GM23248 (cell line): ENCODE measurements at regions not wholly inside any gene's neighbourhood (a gene's known extent, or its start where the extent isn't known, plus 50 kb on each side); places are given as distances from the start of the nearest gene placed in this dataset.

Source experiments
- DNase-seq: peaks from one replicate; pipeline ENCODE4 v3.0.0-alpha.2; 2015
- H2AFZ ChIP-seq: fragments of 200-600 bp; sonication (generic); 2 replicates; pipeline ENCODE4 v1.6.1; 2016; ENCODE audit warnings: antibody characterized with exemption
- H3F3A ChIP-seq: fragments of 200-600 bp; sonication (generic); 2 replicates; pipeline ENCODE4 v1.6.1; 2016; ENCODE audit warnings: mild to moderate bottlenecking, antibody characterized with exemption, mixed run types; ENCODE audit not compliant: insufficient read depth
- H3K27ac ChIP-seq: fragments of 200-600 bp; sonication (generic); 2 replicates; pipeline ENCODE4 v1.5.1; 2016; ENCODE audit warnings: mild to moderate bottlenecking
- H3K27me3 ChIP-seq: fragments of 200-600 bp; sonication (generic); replicated peaks from 2 replicates; pipeline ENCODE4 v1.6.1; 2016; ENCODE audit warnings: mild to moderate bottlenecking; ENCODE audit not compliant: insufficient read depth
- H3K36me3 ChIP-seq: fragments of 200-600 bp; sonication (generic); 2 replicates; pipeline ENCODE4 v1.6.1; 2016; ENCODE audit warnings: low read depth, mild to moderate bottlenecking
- H3K4me1 ChIP-seq: fragments of 200-600 bp; sonication (generic); 2 replicates; pipeline ENCODE4 v1.6.1; 2016; ENCODE audit warnings: mild to moderate bottlenecking; ENCODE audit not compliant: insufficient read depth
- H3K4me2 ChIP-seq: fragments of 200-600 bp; sonication (generic); one replicate; pipeline ENCODE4 v1.6.1; 2016; ENCODE audit warnings: mild to moderate bottlenecking; ENCODE audit not compliant: unreplicated experiment
- H3K4me3 ChIP-seq: fragments of 200-600 bp; sonication (generic); 2 replicates; pipeline ENCODE4 v1.5.1; 2016; ENCODE audit warnings: mild to moderate bottlenecking
- H3K79me2 ChIP-seq: fragments of 200-600 bp; sonication (generic); 2 replicates; pipeline ENCODE4 v1.6.1; 2016; ENCODE audit warnings: mild to moderate bottlenecking; ENCODE audit not compliant: insufficient read depth
- H3K9ac ChIP-seq: fragments of 200-600 bp; sonication (generic); 2 replicates; pipeline ENCODE4 v1.6.1; 2016; ENCODE audit warnings: mild to moderate bottlenecking
- H3K9me2 ChIP-seq: fragments of 200-600 bp; sonication (generic); 2 replicates; pipeline ENCODE4 v1.6.1; 2016; ENCODE audit warnings: mixed run types, mild to moderate bottlenecking, moderate library complexity; ENCODE audit not compliant: insufficient read depth
- H3K9me3 ChIP-seq: fragments of 200-600 bp; sonication (generic); one replicate; pipeline ENCODE4 v1.6.1; 2017; ENCODE audit warnings: low read depth
- H4K20me1 ChIP-seq: fragments of 200-600 bp; sonication (generic); 2 replicates; pipeline ENCODE4 v1.6.0; 2016; ENCODE audit not compliant: insufficient read depth
- EZH2 ChIP-seq: fragments of 200-600 bp; sonication (generic); IDR thresholded peaks from 2 replicates; pipeline ENCODE4 v1.6.1; 2018; ENCODE audit warnings: antibody characterized with exemption, mild to moderate bottlenecking; ENCODE audit not compliant: insufficient read depth, poor library complexity, severe bottlenecking
- EZH2phosphoT487 ChIP-seq: fragments of 200-600 bp; sonication (generic); IDR thresholded peaks from 2 replicates; pipeline ENCODE4 v1.6.1; 2018; ENCODE audit warnings: antibody characterized with exemption, moderate library complexity, mild to moderate bottlenecking, low read depth; ENCODE audit not compliant: insufficient read depth
- WGBS, 2 experiments: methylation state at CpG; one replicate each; pipeline ENCODE4 v1.1.6; 2015 to 2017; ENCODE audit warnings: low lambda C conversion rate in 2 of 2, low coverage in 1 of 2; ENCODE audit errors: missing lambda C conversion rate in 2 of 2; 5-methylcytosine and 5-hydroxymethylcytosine counted together
- in situ Hi-C: fragments of 300-500 bp; cut with MboI; formaldehyde crosslinking; loops from 2 replicates; pipeline ENCODE4 v1.15.0; 2020

DNA sequence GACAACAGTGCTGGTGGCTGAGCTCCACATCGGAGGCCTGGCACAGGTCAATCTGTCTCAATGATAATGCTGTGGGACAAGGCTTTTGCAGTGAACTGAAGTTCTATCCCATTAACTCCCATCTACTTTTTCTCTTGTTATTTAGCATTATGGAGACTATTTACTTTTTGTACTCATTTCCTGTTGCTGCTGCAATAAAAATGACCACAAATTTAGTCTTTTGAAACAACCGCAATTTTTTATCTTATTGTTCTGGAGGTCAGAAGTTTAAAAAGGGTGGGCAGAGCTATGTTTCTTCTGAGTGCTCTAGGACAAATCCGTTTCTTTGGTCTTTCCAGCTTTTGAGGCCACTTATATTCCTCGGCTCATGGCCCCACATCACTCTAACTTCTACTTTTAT is 111.0 kb upstream of the PITX2 start:
- 76 to 81% methylated on average over 4 of the region's 4 CpGs for WGBS, 2 experiments
- Histone ChIP-seq H3K27me3 (no peaks in the 10 kb centered on the region), H3K4me3 (no peak overlapping the region), H3K4me2 (no peak overlapping the region), H3K4me1 (no peaks in the 10 kb centered on the region), H3K9me3 (no peaks in the 10 kb centered on the region), H3K9me2 (no peaks in the 10 kb centered on the region), H3K79me2 (no peaks in the 10 kb centered on the region), H2AFZ (no peak overlapping the region), H4K20me1 (no peaks in the 10 kb centered on the region), H3K27ac (no peak overlapping the region), H3K9ac (no peak overlapping the region), H3K36me3 (no peaks in the 10 kb centered on the region), H3F3A (no peaks in the 10 kb centered on the region)
- DNase-seq = no peak
- TF ChIP-seq EZH2phosphoT487 (no peak), EZH2 (no peak)
- in situ Hi-C loops = no loop called here

DNA sequence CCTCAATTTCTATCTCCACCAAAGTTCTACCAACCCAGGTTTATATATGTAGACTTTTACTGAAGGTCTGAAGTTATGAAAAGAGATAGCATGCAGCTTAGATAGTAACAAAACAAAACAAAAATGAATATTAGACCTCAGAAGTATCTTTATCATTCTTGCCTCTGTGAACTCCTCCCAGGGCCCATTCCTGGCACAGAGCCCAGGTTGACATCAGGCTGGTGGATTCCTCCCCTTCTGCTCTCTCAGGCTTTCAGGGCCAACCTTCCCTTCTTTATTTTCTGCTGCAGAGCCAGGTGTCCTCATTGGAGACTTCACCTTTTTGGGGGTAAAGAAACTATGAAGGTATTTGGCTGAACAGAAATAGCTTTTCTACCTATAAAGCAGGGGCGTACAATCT is 112.8 kb upstream of the PITX2 start:
- WGBS, 2 experiments = 91 to 92% methylated on average over 1 of the region's 1 CpG

GRCh38 chr4:110737931-110738330 is 115.1 kb upstream of the PITX2 start:
- WGBS, 2 experiments = 86 to 98% methylated on average over 3 of the region's 3 CpGs
- no peak for DNase-seq
- H3K9ac ChIP-seq = no peak overlapping the region
- H2AFZ ChIP-seq = no peak overlapping the region
- no peaks in the 10 kb centered on the region for H3K9me2 ChIP-seq
- H3K79me2 ChIP-seq = no peaks in the 10 kb centered on the region
- H4K20me1 ChIP-seq = no peaks in the 10 kb centered on the region
- no peaks in the 10 kb centered on the region for H3K9me3 ChIP-seq
- H3K36me3 ChIP-seq = no peaks in the 10 kb centered on the region
- H3K4me3 ChIP-seq = no peak overlapping the region
- no peak overlapping the region for H3K4me2 ChIP-seq
- H3F3A ChIP-seq = peaks cover 5% of the 10 kb centered on the region; the same call in 1 of the 2 replicates
- H3K27ac ChIP-seq = no peak overlapping the region
- H3K27me3 ChIP-seq = no peaks in the 10 kb centered on the region
- H3K4me1 ChIP-seq = peaks cover 12% of the 10 kb centered on the region
- in situ Hi-C loops = no loop called here
- TF ChIP-seq EZH2 = no peak
- no peak for TF ChIP-seq EZH2phosphoT487

More for the DNA sequence above, 112.8 kb upstream of the PITX2 start:
- H3K9me2 ChIP-seq = no peaks in the 10 kb centered on the region
- peak; percentile 20 for DNase-seq
- H3K4me3 ChIP-seq = no peak overlapping the region
- no peaks in the 10 kb centered on the region for H3K9me3 ChIP-seq
- no peak overlapping the region for H3K4me2 ChIP-seq
- TF ChIP-seq EZH2phosphoT487 (no peak), EZH2 (no peak)
- H3K4me1 ChIP-seq = no peaks in the 10 kb centered on the region
- H3K36me3 ChIP-seq = no peaks in the 10 kb centered on the region
- no peaks in the 10 kb centered on the region for H4K20me1 ChIP-seq
- H3K27ac ChIP-seq = no peak overlapping the region
- H2AFZ ChIP-seq = no peak overlapping the region
- H3K27me3 ChIP-seq = no peaks in the 10 kb centered on the region
- in situ Hi-C loops = no loop called here
- H3K79me2 ChIP-seq = no peaks in the 10 kb centered on the region
- no peak overlapping the region for H3K9ac ChIP-seq
- no peaks in the 10 kb centered on the region for H3F3A ChIP-seq

DNA sequence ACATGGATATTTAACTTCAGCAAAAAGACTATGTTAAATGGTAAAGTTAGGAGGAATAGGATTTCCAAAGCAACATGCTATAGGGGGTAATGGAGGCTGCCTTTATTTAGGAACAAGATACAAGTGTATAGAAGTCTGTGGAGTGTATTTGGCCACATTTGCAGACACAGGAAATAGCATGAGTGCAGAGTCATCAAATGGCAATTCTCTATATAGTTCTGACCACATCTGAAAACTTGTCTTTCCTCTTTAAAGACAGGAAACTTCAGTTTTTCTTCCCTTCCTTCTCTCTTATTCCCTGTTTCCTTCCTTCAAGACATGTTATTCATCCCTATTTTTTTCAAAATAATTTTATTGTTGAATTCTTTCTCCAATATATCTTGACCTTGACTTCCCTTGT is 119.3 kb upstream of the PITX2 start:
- Histone ChIP-seq H3K36me3 (no peaks in the 10 kb centered on the region), H3K4me1 (peaks cover 12% of the 10 kb centered on the region), H3K9ac (no peak overlapping the region), H3F3A (peaks cover 5% of the 10 kb centered on the region; the same call in 1 of the 2 replicates), H3K4me2 (no peak overlapping the region), H3K9me3 (no peaks in the 10 kb centered on the region), H4K20me1 (no peaks in the 10 kb centered on the region), H3K79me2 (no peaks in the 10 kb centered on the region), H3K27me3 (no peaks in the 10 kb centered on the region), H2AFZ (0 out of 2 replicates have a peak overlapping the region, but pooled peaks have one; percentile 25), H3K4me3 (no peak overlapping the region), H3K9me2 (no peaks in the 10 kb centered on the region), H3K27ac (no peak overlapping the region)
- DNase-seq = peak; percentile 27
- in situ Hi-C loops = no loop called here
- TF ChIP-seq EZH2 = no peak
- no peak for TF ChIP-seq EZH2phosphoT487

DNA sequence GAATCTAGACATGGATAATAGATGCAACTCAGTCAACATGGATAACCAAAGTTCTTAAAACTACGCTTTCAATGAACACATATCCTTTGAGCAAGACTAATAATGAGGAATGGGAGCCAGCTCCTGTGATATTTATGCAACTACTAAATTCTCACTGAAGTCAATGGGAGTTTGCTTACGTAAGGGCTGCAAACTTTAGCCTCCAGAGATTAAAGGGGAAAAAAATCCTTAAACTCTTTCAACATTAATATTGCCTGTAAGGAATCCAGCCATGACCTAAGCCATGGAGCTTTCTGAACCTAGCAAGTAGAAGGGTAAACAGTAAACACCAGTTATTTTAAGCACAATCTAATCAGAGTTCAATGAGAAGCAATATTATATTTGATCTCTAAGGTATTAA is 125.2 kb upstream of the PITX2 start:
- H2AFZ ChIP-seq = no peak overlapping the region
- H3K4me1 ChIP-seq = no peaks in the 10 kb centered on the region
- DNase-seq = no peak
- no peaks in the 10 kb centered on the region for H3F3A ChIP-seq
- no peaks in the 10 kb centered on the region; the same call in 1 of the 2 replicates for H3K9me2 ChIP-seq
- H3K9me3 ChIP-seq = no peaks in the 10 kb centered on the region
- H4K20me1 ChIP-seq = no peaks in the 10 kb centered on the region
- no peaks in the 10 kb centered on the region for H3K36me3 ChIP-seq
- TF ChIP-seq EZH2 = no peak
- no peak for TF ChIP-seq EZH2phosphoT487
- H3K27ac ChIP-seq = no peak overlapping the region
- no peaks in the 10 kb centered on the region for H3K79me2 ChIP-seq
- 85 to 93% methylated on average over 2 of the region's 2 CpGs for WGBS, 2 experiments
- in situ Hi-C loops = no loop called here
- H3K4me3 ChIP-seq = no peak overlapping the region
- no peaks in the 10 kb centered on the region for H3K27me3 ChIP-seq
- no peak overlapping the region for H3K4me2 ChIP-seq
- H3K9ac ChIP-seq = no peak overlapping the region
